HG02798 (cell line): ENCODE measurements at regions not wholly inside any gene's neighbourhood (a gene's known extent, or its start where the extent isn't known, plus 50 kb on each side); places are given as distances from the start of the nearest gene placed in this dataset.
"Not testable (repeated sequence)": the region's sequence is repeated elsewhere in the genome, so short reads cannot be mapped to it uniquely, and the experiment has no call there.

Experiments used
- ATAC-seq: cut with Tn5 transposase; IDR thresholded peaks from one replicate; pipeline ENCODE4 v1.9.1; 2021; ENCODE audit warnings: mild to moderate bottlenecking; ENCODE audit not compliant: unreplicated experiment, poor library complexity

GRCh38 chr1:88291611-88292354 lies 392.3 kb upstream of the PKN2 start:
- no peak for ATAC-seq

DNA sequence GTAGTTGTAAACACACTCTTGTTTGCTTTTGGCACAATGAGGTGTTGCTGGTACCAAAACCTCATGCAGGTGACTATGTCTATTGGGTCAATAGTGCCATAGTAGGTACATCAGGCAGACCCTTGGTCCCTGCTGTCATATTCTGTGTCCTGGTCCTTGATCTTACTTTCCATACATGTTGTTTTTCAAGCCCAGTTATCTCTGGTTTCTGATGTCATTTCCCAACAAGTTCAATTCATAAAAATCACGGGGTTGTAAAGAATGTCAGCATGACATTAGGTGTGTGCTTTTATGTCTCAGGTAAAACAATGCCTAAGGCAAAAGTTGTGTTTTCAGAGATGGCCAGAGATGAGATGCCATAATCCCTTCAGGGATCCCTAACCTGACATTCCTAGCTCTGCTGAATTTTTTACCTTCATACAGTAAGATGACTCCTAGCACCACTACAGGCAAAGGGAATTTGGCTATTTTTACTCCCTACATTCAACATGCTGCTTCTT lies 390.3 kb upstream of the PKN2 start:
- no peak for ATAC-seq

DNA sequence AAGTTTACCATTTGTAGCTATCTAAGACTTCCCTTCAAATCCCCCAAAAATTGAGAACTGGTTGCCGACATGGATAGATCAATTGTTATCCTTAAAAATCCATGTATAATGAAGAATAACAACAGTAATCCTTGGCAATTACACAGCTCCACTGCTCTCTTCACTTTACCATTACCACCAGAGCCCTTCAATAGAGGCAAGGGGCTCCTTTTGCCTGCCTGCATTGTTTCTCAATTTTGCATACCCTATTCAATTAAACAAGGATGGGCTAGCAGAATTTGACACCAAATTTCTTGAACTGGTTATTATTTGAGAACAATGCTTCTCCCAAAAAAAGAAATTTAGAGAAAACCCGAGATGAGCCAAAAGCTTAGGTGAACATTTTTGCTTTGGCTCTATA lies 387.8 kb upstream of the PKN2 start:
- no peak for ATAC-seq

DNA sequence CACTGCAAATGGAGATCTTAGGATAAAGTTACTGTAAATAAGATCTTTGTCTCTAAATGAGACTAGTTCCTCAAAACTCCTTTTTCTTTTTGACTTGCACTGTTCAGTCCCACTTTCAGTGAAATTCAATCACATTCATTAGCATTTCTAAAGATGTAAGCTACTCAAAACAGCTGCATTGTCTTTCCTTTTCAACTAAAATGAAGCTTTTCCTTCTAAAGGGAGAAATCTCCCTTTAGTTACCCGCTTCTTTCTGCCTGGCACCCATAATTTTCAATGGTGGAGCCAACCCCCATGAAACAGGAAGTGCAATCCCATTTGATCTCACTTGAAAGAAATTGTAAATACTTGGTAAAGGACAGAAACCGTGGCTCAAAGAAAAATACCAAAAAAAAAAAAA lies 387.4 kb upstream of the PKN2 start:
- no peak for ATAC-seq

DNA sequence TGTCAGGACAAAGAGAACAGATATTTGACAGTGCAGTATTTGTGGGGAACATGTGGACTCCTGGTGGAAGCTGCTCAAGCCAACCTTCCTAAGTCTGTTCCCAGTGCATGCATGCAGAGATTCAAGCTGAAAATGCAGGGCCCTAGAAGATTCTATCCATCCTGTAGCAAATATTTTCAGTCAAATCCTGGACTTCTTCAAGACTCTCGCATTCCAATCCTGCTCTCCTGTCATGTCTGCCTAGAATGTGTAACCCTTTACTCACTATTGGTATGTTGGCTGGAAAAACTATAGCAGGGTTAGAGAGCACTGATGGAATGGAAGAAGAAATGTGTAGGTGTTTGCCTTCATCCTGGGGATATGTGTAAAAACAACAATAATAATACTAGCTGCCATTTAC lies 385.6 kb upstream of the PKN2 start:
- ATAC-seq = no peak

GRCh38 chr1:88300752-88301263 lies 383.3 kb upstream of the PKN2 start:
- no peak for ATAC-seq

- no peak for ATAC-seq
These were observed 381.1 kb upstream of the PKN2 start for GRCh38 chr1:88302843-88303486.

DNA sequence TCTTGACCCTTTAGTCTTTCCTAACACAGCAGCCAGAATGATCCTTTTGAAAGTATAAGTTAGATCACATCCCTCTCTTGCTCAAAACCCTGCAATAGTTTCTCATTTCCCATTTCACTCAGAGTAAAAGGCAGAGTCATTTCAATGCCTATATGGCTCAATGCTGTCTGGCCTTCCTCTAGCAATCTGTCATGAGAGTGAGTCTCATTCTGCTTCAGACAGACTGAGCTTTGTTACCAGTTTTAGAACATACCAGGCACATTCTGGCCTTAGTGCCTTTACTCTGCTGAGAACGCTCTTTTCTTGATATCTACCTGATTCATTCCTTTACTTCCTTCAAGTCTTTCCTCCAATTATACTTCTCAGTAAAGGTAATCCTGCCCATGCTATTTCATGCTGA lies 372.8 kb upstream of the PKN2 start:
- ATAC-seq = no peak

- ATAC-seq = no peak
These were observed 372.2 kb upstream of the PKN2 start for GRCh38 chr1:88311907-88312306.

DNA sequence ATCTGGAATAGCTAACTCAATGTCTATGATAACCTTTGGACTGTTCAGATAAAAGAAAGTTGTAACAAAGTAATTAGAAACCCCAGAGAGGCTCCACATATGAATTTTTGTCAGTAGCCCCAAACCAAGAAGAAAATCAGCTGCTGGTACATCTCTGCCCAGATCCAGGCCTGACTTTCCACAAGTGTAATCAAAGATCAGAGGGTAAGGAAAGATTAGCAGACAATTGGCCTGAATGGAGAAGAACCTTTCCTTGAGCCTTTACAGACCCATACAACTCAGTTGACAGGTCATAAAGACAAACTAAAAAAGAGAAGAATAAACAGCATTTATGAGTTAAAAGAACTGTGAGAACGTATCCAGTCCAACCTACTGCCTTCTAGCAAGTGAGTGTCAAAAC lies 366.7 kb upstream of the PKN2 start:
- no peak for ATAC-seq

DNA sequence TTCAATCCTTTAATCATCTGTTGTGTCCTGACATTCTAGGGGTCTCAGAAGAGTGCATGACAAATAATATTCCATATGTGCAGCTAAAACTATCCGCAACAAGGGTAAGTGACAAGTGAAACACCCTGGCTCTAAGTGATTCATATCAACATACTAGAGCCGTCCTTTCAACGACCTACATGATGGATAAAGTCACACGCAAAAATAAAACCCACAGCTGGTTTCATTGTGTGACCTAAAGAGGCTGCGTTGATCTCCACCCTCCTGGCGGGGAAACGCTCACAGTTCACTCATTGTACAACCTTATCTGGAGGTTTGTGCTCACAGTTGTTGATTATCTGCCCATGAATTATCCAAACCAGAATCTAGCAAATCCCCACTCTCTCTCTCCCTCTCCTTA lies 365.3 kb upstream of the PKN2 start:
- ATAC-seq = no peak

DNA sequence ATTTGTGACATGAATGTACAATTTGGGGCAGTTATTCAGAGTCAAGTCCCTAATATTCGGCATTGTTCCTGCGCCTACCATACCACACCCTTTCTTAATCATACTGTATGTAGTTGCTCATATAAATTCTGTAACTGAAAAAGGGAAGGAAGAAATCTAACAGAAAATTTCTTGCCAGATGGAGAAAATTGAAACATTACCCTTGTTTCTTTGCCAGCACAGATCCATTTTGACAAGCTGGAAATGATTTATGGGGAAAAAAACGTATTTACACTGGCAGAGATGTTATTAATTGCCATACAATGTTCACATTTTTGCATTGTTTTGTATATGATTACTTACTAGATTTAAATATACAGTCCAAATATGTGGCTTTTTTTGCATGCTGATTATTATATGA lies 363.8 kb upstream of the PKN2 start:
- no peak for ATAC-seq

- no peak for ATAC-seq
These were observed 362.4 kb upstream of the PKN2 start for GRCh38 chr1:88321706-88322105.

- no peak for ATAC-seq
These were observed 359.2 kb upstream of the PKN2 start for GRCh38 chr1:88324899-88325298.

- no peak for ATAC-seq
These were observed 356.4 kb upstream of the PKN2 start for GRCh38 chr1:88327391-88328267.

- ATAC-seq = no peak
These were observed 353.9 kb upstream of the PKN2 start for GRCh38 chr1:88330201-88330600.

DNA sequence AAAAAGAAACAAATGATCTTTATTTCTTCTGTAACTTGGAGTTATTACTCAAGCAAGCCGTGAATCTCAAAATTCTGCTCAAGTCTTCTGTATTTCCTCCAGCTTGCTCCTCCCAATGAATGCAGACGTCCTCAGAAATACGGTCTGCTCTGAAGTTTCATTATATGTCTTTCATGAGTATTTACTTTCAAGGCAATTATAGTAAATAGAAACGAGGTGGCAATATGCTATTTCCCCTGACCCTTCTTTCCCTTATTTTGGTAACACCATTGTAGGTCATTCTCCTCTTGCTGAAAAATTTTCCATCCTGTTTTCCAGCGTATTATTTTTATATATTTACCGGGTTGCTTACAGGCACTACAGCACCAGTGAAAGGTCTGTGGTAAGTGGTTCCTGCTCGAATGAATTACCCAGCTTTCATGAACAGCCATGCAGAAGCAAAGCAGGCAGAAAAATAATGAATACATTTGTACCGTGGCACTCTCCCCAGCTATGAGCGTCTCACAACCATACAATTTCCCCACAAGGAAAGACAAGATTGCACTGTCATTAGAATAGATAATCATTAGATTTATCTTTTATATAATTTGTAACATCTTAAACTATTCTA lies 350.9 kb upstream of the PKN2 start:
- no peak for ATAC-seq

DNA sequence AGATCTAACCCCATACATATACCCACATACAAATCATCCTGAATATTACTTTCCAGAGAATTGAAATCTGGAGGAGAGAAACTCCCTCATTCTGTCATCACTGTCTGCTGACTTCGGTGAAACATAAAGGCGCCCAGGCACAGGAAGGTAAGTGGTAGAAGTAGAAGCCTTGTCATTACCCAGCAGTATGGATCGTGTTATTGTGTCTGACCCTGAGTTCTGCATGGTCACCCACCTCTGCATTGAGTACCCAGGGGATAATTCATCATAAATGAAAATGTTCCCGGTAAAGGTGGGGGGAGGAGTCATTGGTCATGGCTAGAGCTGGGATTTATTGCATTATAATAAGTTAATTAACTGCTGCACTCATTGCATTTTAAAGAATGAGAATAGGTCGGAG lies 342.6 kb upstream of the PKN2 start:
- no peak for ATAC-seq

GRCh38 chr1:88342081-88342480 lies 342.0 kb upstream of the PKN2 start:
- ATAC-seq = not testable (repeated sequence)

DNA sequence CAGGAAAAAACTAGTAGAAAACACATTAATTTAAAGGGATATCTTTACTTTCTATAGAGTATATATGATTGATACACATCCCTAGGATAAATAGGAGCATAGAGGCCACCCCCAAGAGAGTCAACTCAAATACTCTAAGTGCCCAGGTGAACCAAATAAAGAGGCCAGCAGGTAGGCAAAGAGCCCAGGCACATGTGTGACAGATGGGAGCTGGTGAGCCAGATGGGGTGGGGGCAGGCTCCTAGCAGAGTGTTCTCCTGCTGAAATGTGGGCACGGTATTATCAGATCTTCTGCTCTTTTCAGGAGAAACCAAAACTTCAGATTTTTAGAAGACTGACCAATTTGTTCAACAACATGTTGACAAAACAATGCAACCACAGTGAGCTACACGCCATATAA lies 333.4 kb upstream of the PKN2 start:
- ATAC-seq = no peak
